Smooth muscle cell (in vitro differentiated cells): ENCODE measurements at regions not wholly inside any gene's neighbourhood (a gene's known extent, or its start where the extent isn't known, plus 50 kb on each side); places are given as distances from the start of the nearest gene placed in this dataset.
A peak's percentile ranks its signal among the peaks of the same experiment; 100 is the strongest.

Source experiments
- DNase-seq: peaks from one replicate; lab custom pipeline; 2025; ENCODE audit not compliant: unreplicated experiment; lab: John Stamatoyannopoulos, UW
- H2AFZ ChIP-seq: fragments of 200-600 bp; sonication (generic); 2 replicates; pipeline ENCODE4 v1.6.0; 2016; ENCODE audit warnings: antibody characterized with exemption, low read depth, mild to moderate bottlenecking
- H3F3A ChIP-seq: fragments of 200-600 bp; sonication (generic); 2 replicates; pipeline ENCODE4 v1.6.0; 2017; ENCODE audit warnings: antibody characterized with exemption, low read depth
- H3K27ac ChIP-seq: fragments of 200-600 bp; sonication (generic); 2 replicates; pipeline ENCODE4 v1.5.1; 2016; ENCODE audit warnings: low read depth, mild to moderate bottlenecking
- H3K27me3 ChIP-seq: fragments of 200-600 bp; sonication (generic); 2 replicates; pipeline ENCODE4 v1.6.1; 2016; ENCODE audit warnings: low read depth, mild to moderate bottlenecking
- H3K36me3 ChIP-seq: fragments of 200-600 bp; sonication (generic); 2 replicates; pipeline ENCODE4 v1.5.1; 2016; ENCODE audit warnings: low read depth
- H3K4me1 ChIP-seq: fragments of 200-600 bp; sonication (generic); 2 replicates; pipeline ENCODE4 v1.5.1; 2016; ENCODE audit warnings: low read depth
- H3K4me2 ChIP-seq: fragments of 200-600 bp; sonication (generic); 2 replicates; pipeline ENCODE4 v1.6.0; 2016; ENCODE audit warnings: mild to moderate bottlenecking
- H3K4me3 ChIP-seq: fragments of 200-600 bp; sonication (generic); 2 replicates; pipeline ENCODE4 v1.5.1; 2016; ENCODE audit warnings: mild to moderate bottlenecking
- H3K79me2 ChIP-seq: fragments of 200-600 bp; sonication (generic); 2 replicates; pipeline ENCODE4 v1.6.0; 2016; ENCODE audit warnings: low read depth, mild to moderate bottlenecking
- H3K9ac ChIP-seq: fragments of 200-600 bp; sonication (generic); 2 replicates; pipeline ENCODE4 v1.6.0; 2016; ENCODE audit warnings: low read depth
- H3K9me3 ChIP-seq: fragments of 200-600 bp; sonication (generic); replicated peaks from 2 replicates; pipeline ENCODE4 v1.5.1; 2016; ENCODE audit warnings: low read depth
- H4K20me1 ChIP-seq: fragments of 200-600 bp; sonication (generic); 2 replicates; pipeline ENCODE4 v1.6.0; 2016; ENCODE audit warnings: low read depth
- WGBS: methylation state at CpG from one replicate; pipeline ENCODE4 v1.1.7; 2016; ENCODE audit warnings: low lambda C conversion rate; 5-methylcytosine and 5-hydroxymethylcytosine counted together
- TF ChIP-seq, protein P1 (sequence below): fragments of 200-600 bp; sonication (generic); IDR thresholded peaks from 2 replicates; pipeline ENCODE4 v1.5.1; 2017; ENCODE audit warnings: borderline replicate concordance, mild to moderate bottlenecking, antibody characterized with exemption; ENCODE audit not compliant: insufficient read depth, poor library complexity, severe bottlenecking

DNA sequence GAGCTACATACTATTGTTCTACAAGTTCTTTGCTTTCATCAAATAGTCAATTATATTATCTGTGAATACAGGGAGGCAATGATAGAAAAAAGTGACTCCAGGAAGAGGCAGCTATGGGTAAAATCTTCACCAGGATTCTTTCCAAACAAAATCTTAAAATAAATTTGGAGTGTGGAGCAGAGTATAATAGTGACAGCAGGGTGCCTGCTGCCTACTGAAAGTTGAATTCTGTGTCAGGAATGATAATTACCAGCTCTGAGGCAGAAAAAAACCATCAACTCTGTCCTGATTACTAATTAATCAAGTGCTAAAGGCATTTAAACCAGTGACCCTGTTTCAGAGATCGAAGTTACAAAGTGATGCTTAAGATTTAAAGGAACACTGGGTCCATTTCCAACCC is 148.0 kb downstream of the DIPK2A start:
- no peak for DNase-seq
- Histone ChIP-seq H3K36me3 (no peaks in the 10 kb centered on the region), H3K9ac (no peak overlapping the region), H3F3A (no peaks in the 10 kb centered on the region), H3K4me2 (no peak overlapping the region), H3K9me3 (no peaks in the 10 kb centered on the region), H4K20me1 (no peaks in the 10 kb centered on the region), H3K4me1 (peaks cover 6% of the 10 kb centered on the region), H3K79me2 (no peaks in the 10 kb centered on the region), H2AFZ (no peak overlapping the region), H3K4me3 (no peak overlapping the region), H3K27me3 (no peaks in the 10 kb centered on the region), H3K27ac (no peak overlapping the region)
- 74% methylated on average over 1 of the region's 1 CpG for WGBS
- TF ChIP-seq, protein P1, sequence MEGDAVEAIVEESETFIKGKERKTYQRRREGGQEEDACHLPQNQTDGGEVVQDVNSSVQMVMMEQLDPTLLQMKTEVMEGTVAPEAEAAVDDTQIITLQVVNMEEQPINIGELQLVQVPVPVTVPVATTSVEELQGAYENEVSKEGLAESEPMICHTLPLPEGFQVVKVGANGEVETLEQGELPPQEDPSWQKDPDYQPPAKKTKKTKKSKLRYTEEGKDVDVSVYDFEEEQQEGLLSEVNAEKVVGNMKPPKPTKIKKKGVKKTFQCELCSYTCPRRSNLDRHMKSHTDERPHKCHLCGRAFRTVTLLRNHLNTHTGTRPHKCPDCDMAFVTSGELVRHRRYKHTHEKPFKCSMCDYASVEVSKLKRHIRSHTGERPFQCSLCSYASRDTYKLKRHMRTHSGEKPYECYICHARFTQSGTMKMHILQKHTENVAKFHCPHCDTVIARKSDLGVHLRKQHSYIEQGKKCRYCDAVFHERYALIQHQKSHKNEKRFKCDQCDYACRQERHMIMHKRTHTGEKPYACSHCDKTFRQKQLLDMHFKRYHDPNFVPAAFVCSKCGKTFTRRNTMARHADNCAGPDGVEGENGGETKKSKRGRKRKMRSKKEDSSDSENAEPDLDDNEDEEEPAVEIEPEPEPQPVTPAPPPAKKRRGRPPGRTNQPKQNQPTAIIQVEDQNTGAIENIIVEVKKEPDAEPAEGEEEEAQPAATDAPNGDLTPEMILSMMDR: no peak

DNA sequence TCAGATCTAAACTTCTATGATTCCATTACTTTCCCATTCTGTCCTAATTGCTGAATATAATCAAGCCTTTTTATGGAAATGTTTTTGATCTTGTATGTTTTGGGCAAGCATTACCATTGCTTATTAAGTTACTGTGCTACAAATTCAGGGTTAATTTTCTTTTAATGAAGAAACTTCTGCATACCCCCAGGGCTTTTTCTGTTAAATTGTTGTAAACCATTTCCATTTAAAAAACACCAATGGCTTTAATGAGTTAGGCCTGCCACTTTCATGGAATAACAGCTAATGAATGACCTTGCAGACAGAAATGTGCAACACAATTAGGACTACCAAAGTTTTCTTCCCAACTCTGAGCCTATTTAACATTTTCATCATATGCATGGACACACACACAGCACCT is 150.0 kb downstream of the DIPK2A start:
- no peaks in the 10 kb centered on the region for H3K4me1 ChIP-seq
- H4K20me1 ChIP-seq: no peaks in the 10 kb centered on the region
- no peaks in the 10 kb centered on the region for H3K27me3 ChIP-seq
- no peak overlapping the region for H3K27ac ChIP-seq
- H3K79me2 ChIP-seq: no peaks in the 10 kb centered on the region
- no peaks in the 10 kb centered on the region for H3K36me3 ChIP-seq
- H2AFZ ChIP-seq: no peak overlapping the region
- no peaks in the 10 kb centered on the region for H3F3A ChIP-seq
- H3K4me2 ChIP-seq: no peak overlapping the region
- no peaks in the 10 kb centered on the region for H3K9me3 ChIP-seq
- TF ChIP-seq, protein P1: no peak
- H3K9ac ChIP-seq: no peak overlapping the region
- no peak for DNase-seq
- H3K4me3 ChIP-seq: no peak overlapping the region

DNA sequence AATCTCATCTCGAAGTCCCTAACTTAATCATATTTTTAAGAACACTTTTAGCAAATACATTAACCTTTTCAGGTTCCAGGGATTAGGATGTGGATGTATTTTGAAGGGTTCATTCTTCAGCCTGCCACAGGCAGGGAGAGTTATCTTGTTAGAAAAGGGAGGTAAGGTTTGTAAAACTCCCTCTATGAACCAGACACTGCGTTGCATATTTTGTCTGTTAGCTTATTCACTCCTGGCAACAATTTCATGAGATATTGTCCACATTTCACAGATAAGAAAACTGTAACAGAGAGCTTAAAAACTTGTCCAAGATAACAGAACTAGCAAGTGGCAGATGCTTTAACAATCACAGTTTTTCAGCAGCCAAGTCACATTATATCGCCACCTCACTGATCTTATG is 155.4 kb downstream of the DIPK2A start:
- TF ChIP-seq, protein P1: no peak
- no peak for DNase-seq

DNA sequence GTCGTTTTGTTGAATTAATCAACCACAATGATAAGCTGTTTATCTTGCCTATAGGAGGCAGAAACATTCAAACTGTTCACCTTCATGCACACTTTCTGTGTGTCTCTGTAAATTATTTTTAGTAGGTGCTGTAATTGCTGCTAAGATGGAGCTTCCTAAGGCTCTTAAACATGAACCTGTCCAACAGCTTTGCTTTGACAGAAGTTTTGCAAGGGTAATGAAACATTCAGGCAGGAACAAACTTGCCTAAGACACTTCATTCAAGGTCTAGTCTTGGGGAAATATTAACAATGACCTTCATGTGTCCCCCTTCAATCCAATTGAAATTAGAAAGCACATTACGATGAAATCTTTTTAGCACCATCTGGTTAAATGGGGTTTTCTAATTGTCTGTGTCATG is 156.1 kb downstream of the DIPK2A start:
- Histone ChIP-seq H3K9ac (no peak overlapping the region), H4K20me1 (no peaks in the 10 kb centered on the region)
- WGBS: 78% methylated on average over 2 of the region's 2 CpGs

More for the DNA sequence above, 155.4 kb downstream of the DIPK2A start:
- H2AFZ ChIP-seq: no peak overlapping the region
- no peak overlapping the region for H3K4me3 ChIP-seq
- H3K36me3 ChIP-seq: no peaks in the 10 kb centered on the region
- no peak overlapping the region for H3K27ac ChIP-seq
- no peaks in the 10 kb centered on the region for H3K27me3 ChIP-seq
- H3K79me2 ChIP-seq: no peaks in the 10 kb centered on the region
- H3K9me3 ChIP-seq: no peaks in the 10 kb centered on the region
- H3F3A ChIP-seq: no peaks in the 10 kb centered on the region
- no peaks in the 10 kb centered on the region for H4K20me1 ChIP-seq
- no peak overlapping the region for H3K9ac ChIP-seq
- peaks cover 16% of the 10 kb centered on the region for H3K4me1 ChIP-seq
- WGBS: 82% methylated on average over 3 of the region's 3 CpGs
- no peak overlapping the region for H3K4me2 ChIP-seq

More for the DNA sequence above, 156.1 kb downstream of the DIPK2A start:
- Histone ChIP-seq H3K4me3 (no peak overlapping the region), H3K27ac (no peak overlapping the region), H3F3A (no peaks in the 10 kb centered on the region), H3K9me3 (no peaks in the 10 kb centered on the region), H3K36me3 (no peaks in the 10 kb centered on the region), H3K4me2 (peak overlapping the region; percentile 41), H3K79me2 (no peaks in the 10 kb centered on the region), H2AFZ (no peak overlapping the region), H3K4me1 (peaks cover 16% of the 10 kb centered on the region), H3K27me3 (no peaks in the 10 kb centered on the region)
- DNase-seq: no peak
- TF ChIP-seq, protein P1: no peak
